ENCODE measurements at regions not wholly inside any gene's neighbourhood (a gene's known extent, or its start where the extent isn't known, plus 50 kb on each side); places are given as distances from the start of the nearest gene placed in this dataset.
"Not testable (repeated sequence)": the region's sequence is repeated elsewhere in the genome, so short reads cannot be mapped to it uniquely, and the experiment has no call there.

DNA sequence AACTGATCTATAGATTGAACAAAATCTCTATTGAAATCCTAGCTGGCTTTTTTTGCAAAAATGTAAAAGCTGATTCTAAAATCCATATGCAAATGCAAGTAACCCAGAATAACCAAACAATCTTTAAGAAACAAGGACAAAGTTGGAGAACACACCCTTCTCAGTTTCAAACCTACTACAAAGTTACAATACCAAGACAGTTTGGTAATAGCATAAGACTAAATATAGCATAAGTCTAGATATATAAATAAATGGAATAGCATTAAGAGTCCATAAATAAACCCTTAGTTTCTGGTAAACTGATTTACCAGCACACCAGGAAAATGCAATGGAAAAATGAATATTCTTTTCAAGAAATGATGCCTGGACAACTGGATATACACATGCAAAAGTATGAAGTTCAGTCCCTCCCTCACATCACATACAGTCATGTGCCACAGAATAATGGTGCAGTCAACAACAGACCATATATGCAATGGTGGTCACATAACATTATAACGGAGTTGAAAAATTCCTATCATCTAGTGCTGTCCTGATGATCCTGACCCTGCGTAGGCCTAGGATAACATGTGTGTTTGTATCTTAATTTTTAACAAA lies 94.5 kb upstream of the GRIN2B start:
- H3K36me3 ChIP-seq (ENCODE audit: control insufficient read depth, insufficient read depth, low read length): no peaks in the 10 kb centered on the region
- no peak overlapping the region for H3K27ac ChIP-seq (ENCODE audit: insufficient read depth, low read depth, low read length, poor library complexity, severe bottlenecking)
- no peak overlapping the region for H3K4me3 ChIP-seq (ENCODE audit: insufficient read depth, low read depth, low read length)
- 29 to 76% methylated on average over 1 to 2 of the region's 2 CpGs for WGBS, 2 experiments
- H3K27me3 ChIP-seq (ENCODE audit: control insufficient read depth, insufficient read depth, low read length, poor library complexity, severe bottlenecking): no peaks in the 10 kb centered on the region
- no peaks in the 10 kb centered on the region for H3K4me1 ChIP-seq (ENCODE audit: control insufficient read depth, insufficient read depth, low read length)
- no peaks in the 10 kb centered on the region for H3K9me3 ChIP-seq (ENCODE audit: control insufficient read depth, low read length)

DNA sequence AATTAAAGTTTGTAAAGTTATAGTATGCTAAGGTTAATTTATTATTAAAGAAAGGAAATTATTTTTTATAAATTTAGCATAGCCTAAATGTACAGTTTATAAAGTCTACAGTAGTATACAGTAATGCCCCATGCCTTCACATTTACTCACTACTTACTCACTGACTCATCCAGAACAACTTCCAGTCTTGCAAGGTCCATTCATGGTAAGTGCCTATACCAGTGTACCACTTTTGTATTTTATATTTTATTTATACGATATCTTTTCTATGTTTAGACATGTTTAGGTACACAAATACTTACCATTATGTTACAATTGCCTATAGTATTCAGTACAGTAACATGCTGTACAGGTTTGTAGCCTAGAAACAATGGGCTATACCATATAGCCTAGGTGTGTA lies 95.1 kb upstream of the GRIN2B start:
- H3K4me1 ChIP-seq (ENCODE audit: control insufficient read depth, insufficient read depth, low read length): no peaks in the 10 kb centered on the region
- WGBS, 2 experiments: no CpG with 5 or more reads among the region's 1 CpG
- H3K36me3 ChIP-seq (ENCODE audit: control insufficient read depth, insufficient read depth, low read length): no peaks in the 10 kb centered on the region
- no peaks in the 10 kb centered on the region for H3K9me3 ChIP-seq (ENCODE audit: control insufficient read depth, low read length)
- no peak overlapping the region for H3K4me3 ChIP-seq (ENCODE audit: insufficient read depth, low read depth, low read length)
- no peaks in the 10 kb centered on the region for H3K27me3 ChIP-seq (ENCODE audit: control insufficient read depth, insufficient read depth, low read length, poor library complexity, severe bottlenecking)
- no peak overlapping the region for H3K27ac ChIP-seq (ENCODE audit: insufficient read depth, low read depth, low read length, poor library complexity, severe bottlenecking)

DNA sequence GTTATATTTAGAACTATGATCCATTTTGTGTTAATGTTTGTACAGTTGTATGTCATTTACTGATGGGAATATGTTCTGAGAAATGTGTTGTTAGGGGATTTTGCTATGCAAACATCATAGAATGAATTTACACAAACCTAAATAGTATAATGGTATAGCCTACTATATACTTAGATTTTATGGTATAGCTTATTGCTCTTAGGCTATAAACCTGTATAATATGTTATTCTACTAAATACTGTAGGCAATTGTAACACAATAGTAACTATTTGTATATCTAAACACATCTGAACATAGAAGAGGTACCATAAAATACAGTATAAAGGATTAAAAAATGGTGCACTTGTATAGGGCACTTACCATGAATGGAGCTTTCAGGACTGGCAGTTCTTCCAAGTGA lies 105.4 kb upstream of the GRIN2B start:
- Histone ChIP-seq H3K4me1 (ENCODE audit: control insufficient read depth, insufficient read depth, low read length) (no peaks in the 10 kb centered on the region), H3K9me3 (ENCODE audit: control insufficient read depth, low read length) (no peaks in the 10 kb centered on the region), H3K4me3 (ENCODE audit: insufficient read depth, low read depth, low read length) (no peak overlapping the region), H3K27me3 (ENCODE audit: control insufficient read depth, insufficient read depth, low read length, poor library complexity, severe bottlenecking) (no peaks in the 10 kb centered on the region), H3K27ac (ENCODE audit: insufficient read depth, low read depth, low read length, poor library complexity, severe bottlenecking) (no peak overlapping the region), H3K36me3 (ENCODE audit: control insufficient read depth, insufficient read depth, low read length) (no peaks in the 10 kb centered on the region)

DNA sequence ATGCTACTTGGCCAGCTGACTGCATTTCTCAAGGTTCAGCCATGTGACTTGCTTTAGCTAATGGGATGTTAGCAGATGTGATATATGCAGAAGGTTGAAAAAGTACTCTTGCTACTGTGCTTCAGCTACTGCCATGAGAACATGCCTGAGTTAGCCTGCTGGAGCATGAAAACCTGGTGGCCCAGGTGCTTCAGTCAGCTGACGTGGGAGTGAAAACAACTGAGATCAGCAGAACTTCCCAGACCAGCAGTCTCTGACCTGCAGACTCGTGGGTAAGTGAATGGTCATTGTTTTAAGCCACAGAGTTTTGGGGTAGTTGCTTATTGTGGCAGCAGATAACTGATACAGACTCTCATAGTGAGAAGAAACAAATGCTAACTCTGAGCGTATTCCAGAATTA lies 118.6 kb upstream of the GRIN2B start:
- H3K27ac ChIP-seq (ENCODE audit: insufficient read depth, low read depth, low read length, poor library complexity, severe bottlenecking): no peak overlapping the region
- H3K4me1 ChIP-seq (ENCODE audit: control insufficient read depth, insufficient read depth, low read length): no peaks in the 10 kb centered on the region
- H3K27me3 ChIP-seq (ENCODE audit: control insufficient read depth, insufficient read depth, low read length, poor library complexity, severe bottlenecking): no peaks in the 10 kb centered on the region
- H3K9me3 ChIP-seq (ENCODE audit: control insufficient read depth, low read length): no peaks in the 10 kb centered on the region
- no peaks in the 10 kb centered on the region for H3K36me3 ChIP-seq (ENCODE audit: control insufficient read depth, insufficient read depth, low read length)
- 93 to 94% methylated on average over 3 of the region's 3 CpGs for WGBS, 2 experiments
- no peak overlapping the region for H3K4me3 ChIP-seq (ENCODE audit: insufficient read depth, low read depth, low read length)

DNA sequence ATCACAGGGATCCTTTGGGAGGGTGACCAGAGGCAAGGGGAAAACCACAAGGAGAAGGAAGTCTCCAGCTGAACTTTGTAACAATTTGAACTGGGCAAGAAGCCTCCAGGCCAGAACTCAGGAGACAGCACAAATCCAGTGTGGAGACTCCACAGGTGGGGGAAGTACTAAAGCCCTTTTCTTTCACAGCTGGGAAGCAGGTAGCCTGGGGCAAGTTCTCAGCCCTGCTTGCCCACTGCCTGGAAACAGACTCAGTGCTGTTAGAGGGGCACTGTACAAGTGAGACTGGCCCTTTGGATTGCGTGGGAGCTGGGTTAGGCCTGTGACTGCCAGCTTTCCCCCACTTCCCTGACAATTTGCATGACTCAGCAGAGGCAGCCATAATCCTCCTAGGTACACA lies 120.2 kb upstream of the GRIN2B start:
- not testable (repeated sequence) for H3K9me3 ChIP-seq (ENCODE audit: control insufficient read depth, low read length); H3K27me3 ChIP-seq (ENCODE audit: control insufficient read depth, insufficient read depth, low read length, poor library complexity, severe bottlenecking); H3K4me1 ChIP-seq (ENCODE audit: control insufficient read depth, insufficient read depth, low read length); H3K27ac ChIP-seq (ENCODE audit: insufficient read depth, low read depth, low read length, poor library complexity, severe bottlenecking); H3K36me3 ChIP-seq (ENCODE audit: control insufficient read depth, insufficient read depth, low read length); H3K4me3 ChIP-seq (ENCODE audit: insufficient read depth, low read depth, low read length)
- WGBS, 2 experiments: 90 to 95% methylated on average over 1 of the region's 1 CpG

DNA sequence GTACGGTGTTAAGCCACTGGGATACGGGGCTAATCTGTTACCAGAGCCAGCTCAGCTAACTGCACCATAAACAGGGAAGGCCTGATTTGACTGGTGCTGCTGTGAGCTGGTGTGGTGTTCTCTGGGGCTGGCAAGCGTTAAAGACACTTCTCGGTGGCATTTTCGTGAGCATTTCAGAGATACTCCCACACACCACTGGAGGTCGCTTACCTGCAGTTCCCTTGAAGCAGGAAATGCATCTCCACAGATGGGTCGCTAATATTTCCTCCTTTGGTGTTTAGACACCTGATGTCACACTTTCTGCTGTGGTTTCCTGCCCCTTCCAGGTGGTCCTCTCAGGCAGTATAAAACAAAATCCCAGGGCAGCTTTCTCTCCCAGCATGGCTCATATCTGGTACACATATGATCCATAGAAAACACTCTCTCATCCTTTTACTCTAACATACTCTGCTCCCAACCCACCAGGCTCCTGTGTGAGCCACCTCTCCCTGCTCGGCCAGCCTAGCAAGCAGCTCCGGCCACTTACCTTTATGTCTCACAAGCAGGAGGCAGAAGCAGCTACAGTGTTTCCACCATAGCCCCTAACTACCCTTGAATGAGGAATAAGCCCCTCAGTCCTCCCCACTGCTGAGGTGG lies 129.9 kb upstream of the GRIN2B start:
- H3K4me1 ChIP-seq (ENCODE audit: control insufficient read depth, insufficient read depth, low read length): no peaks in the 10 kb centered on the region
- H3K27me3 ChIP-seq (ENCODE audit: control insufficient read depth, insufficient read depth, low read length, poor library complexity, severe bottlenecking): no peaks in the 10 kb centered on the region
- no peaks in the 10 kb centered on the region for H3K36me3 ChIP-seq (ENCODE audit: control insufficient read depth, insufficient read depth, low read length)
- 54 to 60% methylated on average over 9 of the region's 9 CpGs for WGBS, 2 experiments
- no peak overlapping the region for H3K4me3 ChIP-seq (ENCODE audit: insufficient read depth, low read depth, low read length)
- no peak overlapping the region for H3K27ac ChIP-seq (ENCODE audit: insufficient read depth, low read depth, low read length, poor library complexity, severe bottlenecking)
- H3K9me3 ChIP-seq (ENCODE audit: control insufficient read depth, low read length): no peaks in the 10 kb centered on the region

DNA sequence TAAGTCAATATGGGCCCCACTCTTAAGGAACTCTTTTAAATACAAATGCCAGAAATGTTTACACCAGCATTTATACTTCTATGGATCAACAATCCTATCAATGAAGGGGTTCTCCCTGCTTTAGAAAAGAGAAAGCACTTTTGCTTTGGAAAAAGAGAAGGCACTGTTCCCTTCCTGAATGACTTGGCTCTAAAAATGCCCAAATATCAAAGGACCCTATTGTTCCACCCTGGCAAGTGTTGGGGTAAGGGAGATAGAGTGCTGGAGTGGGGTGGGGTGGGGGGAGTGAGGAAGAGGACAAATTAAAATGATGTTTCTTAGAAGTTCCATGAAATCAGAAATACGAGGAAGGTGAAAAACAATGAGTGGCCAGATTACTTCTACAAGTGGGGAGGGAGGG lies 131.6 kb upstream of the GRIN2B start:
- no peaks in the 10 kb centered on the region for H3K4me1 ChIP-seq (ENCODE audit: control insufficient read depth, insufficient read depth, low read length)
- H3K27ac ChIP-seq (ENCODE audit: insufficient read depth, low read depth, low read length, poor library complexity, severe bottlenecking): no peak overlapping the region
- 85 to 88% methylated on average over 1 of the region's 1 CpG for whole genome bisulfite sequencing, 2 experiments
- H3K27me3 ChIP-seq (ENCODE audit: control insufficient read depth, insufficient read depth, low read length, poor library complexity, severe bottlenecking): no peaks in the 10 kb centered on the region
- H3K36me3 ChIP-seq (ENCODE audit: control insufficient read depth, insufficient read depth, low read length): no peaks in the 10 kb centered on the region
- H3K9me3 ChIP-seq (ENCODE audit: control insufficient read depth, low read length): no peaks in the 10 kb centered on the region
- H3K4me3 ChIP-seq (ENCODE audit: insufficient read depth, low read depth, low read length): no peak overlapping the region

DNA sequence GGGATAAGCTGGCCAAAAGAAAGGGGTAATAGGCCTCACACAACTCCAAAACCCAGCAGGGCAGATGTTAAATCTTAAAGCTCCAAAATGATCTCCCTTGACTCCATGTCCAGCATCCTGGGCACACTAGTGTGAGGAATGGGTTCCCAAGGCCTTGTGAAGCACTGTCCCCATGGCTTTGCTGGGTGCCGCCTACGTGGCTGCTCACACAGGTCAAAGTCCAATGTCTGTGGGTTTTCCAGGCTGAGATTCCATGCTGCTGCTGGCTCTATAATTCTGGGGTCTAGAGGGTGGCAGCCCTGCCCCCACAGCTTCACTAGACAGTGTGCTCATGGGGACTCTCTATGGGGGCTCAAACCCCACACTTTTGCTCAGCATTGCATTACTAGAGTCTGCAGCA lies 145.3 kb upstream of the GRIN2B start:
- no peaks in the 10 kb centered on the region for H3K36me3 ChIP-seq (ENCODE audit: control insufficient read depth, insufficient read depth, low read length)
- 93 to 97% methylated on average over 2 of the region's 2 CpGs for WGBS, 2 experiments
- H3K27me3 ChIP-seq (ENCODE audit: control insufficient read depth, insufficient read depth, low read length, poor library complexity, severe bottlenecking): no peaks in the 10 kb centered on the region
- no peaks in the 10 kb centered on the region for H3K4me1 ChIP-seq (ENCODE audit: control insufficient read depth, insufficient read depth, low read length)
- no peaks in the 10 kb centered on the region for H3K9me3 ChIP-seq (ENCODE audit: control insufficient read depth, low read length)
- H3K27ac ChIP-seq (ENCODE audit: insufficient read depth, low read depth, low read length, poor library complexity, severe bottlenecking): no peak overlapping the region
- no peak overlapping the region for H3K4me3 ChIP-seq (ENCODE audit: insufficient read depth, low read depth, low read length)

DNA sequence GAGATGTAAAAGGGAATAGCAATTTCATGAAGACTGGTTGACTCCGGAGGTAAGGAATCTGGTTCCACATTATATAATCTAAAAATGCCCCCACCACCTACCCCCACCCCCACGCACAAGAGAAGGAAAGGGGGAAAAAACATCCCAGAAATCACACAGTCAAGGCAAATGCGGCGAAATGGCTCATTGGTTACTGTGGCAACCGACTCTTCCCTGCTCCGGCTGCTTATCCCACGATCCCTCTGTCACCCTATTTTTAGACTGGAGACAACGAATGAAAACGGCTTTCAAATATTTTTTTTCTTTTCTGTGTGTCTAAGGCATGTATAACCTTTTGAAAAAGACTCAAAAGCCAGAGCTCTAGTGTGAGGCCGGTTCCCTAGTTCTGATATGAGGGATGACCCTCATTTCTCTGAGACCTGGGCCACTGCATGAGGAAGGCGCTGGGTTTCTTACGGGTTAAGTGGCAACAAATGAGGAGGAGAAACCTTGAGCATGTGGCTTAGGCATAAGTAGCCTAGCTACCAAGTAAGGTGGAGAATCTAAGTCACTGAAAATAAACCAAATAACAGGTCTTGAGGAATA lies 148.3 kb upstream of the GRIN2B start:
- Histone ChIP-seq H3K27ac (ENCODE audit: insufficient read depth, low read depth, low read length, poor library complexity, severe bottlenecking) (no peak overlapping the region), H3K36me3 (ENCODE audit: control insufficient read depth, insufficient read depth, low read length) (no peaks in the 10 kb centered on the region), H3K27me3 (ENCODE audit: control insufficient read depth, insufficient read depth, low read length, poor library complexity, severe bottlenecking) (no peaks in the 10 kb centered on the region), H3K4me1 (ENCODE audit: control insufficient read depth, insufficient read depth, low read length) (no peaks in the 10 kb centered on the region), H3K4me3 (ENCODE audit: insufficient read depth, low read depth, low read length) (no peak overlapping the region), H3K9me3 (ENCODE audit: control insufficient read depth, low read length) (no peaks in the 10 kb centered on the region)
- 89 to 90% methylated on average over 12 of the region's 12 CpGs for whole genome bisulfite sequencing, 2 experiments

DNA sequence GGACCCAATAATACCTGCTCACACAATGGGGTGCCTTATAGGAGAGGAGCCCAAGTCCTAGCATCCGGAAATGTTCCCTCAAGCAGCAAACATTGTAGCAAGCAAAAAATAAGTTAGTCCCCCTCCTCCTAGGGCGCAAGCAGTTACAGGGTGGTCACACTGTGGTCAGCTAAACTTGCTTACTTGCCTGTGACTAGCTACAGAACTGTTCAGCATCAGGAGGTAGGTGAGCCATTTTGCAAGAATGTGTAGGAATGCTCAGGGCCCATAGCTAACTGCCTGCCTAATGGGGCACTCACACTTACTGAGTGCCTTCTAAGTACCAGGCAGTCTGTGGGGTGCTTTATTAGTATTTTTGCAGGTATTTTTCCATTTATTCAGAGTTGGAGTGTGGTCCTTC lies 154.6 kb upstream of the GRIN2B start:
- Histone ChIP-seq H3K27ac (ENCODE audit: insufficient read depth, low read depth, low read length, poor library complexity, severe bottlenecking) (no peak overlapping the region), H3K4me1 (ENCODE audit: control insufficient read depth, insufficient read depth, low read length) (no peaks in the 10 kb centered on the region), H3K4me3 (ENCODE audit: insufficient read depth, low read depth, low read length) (no peak overlapping the region), H3K27me3 (ENCODE audit: control insufficient read depth, insufficient read depth, low read length, poor library complexity, severe bottlenecking) (no peaks in the 10 kb centered on the region), H3K36me3 (ENCODE audit: control insufficient read depth, insufficient read depth, low read length) (no peaks in the 10 kb centered on the region), H3K9me3 (ENCODE audit: control insufficient read depth, low read length) (no peaks in the 10 kb centered on the region)
- WGBS, 2 experiments: 92 to 94% methylated on average over 2 of the region's 2 CpGs
